Smooth muscle cell (in vitro differentiated cells): ENCODE measurements at regions not wholly inside any gene's neighbourhood (a gene's known extent, or its start where the extent isn't known, plus 50 kb on each side); places are given as distances from the start of the nearest gene placed in this dataset.

ENCODE experiments used
- DNase-seq: peaks from one replicate; lab custom pipeline; 2025; ENCODE audit not compliant: unreplicated experiment; lab: John Stamatoyannopoulos, UW
- H2AFZ ChIP-seq: fragments of 200-600 bp; sonication (generic); 2 replicates; pipeline ENCODE4 v1.6.0; 2016; ENCODE audit warnings: antibody characterized with exemption, low read depth, mild to moderate bottlenecking
- H3F3A ChIP-seq: fragments of 200-600 bp; sonication (generic); 2 replicates; pipeline ENCODE4 v1.6.0; 2017; ENCODE audit warnings: antibody characterized with exemption, low read depth
- H3K27ac ChIP-seq: fragments of 200-600 bp; sonication (generic); 2 replicates; pipeline ENCODE4 v1.5.1; 2016; ENCODE audit warnings: low read depth, mild to moderate bottlenecking
- H3K27me3 ChIP-seq: fragments of 200-600 bp; sonication (generic); 2 replicates; pipeline ENCODE4 v1.6.1; 2016; ENCODE audit warnings: low read depth, mild to moderate bottlenecking
- H3K36me3 ChIP-seq: fragments of 200-600 bp; sonication (generic); 2 replicates; pipeline ENCODE4 v1.5.1; 2016; ENCODE audit warnings: low read depth
- H3K4me1 ChIP-seq: fragments of 200-600 bp; sonication (generic); 2 replicates; pipeline ENCODE4 v1.5.1; 2016; ENCODE audit warnings: low read depth
- H3K4me2 ChIP-seq: fragments of 200-600 bp; sonication (generic); 2 replicates; pipeline ENCODE4 v1.6.0; 2016; ENCODE audit warnings: mild to moderate bottlenecking
- H3K4me3 ChIP-seq: fragments of 200-600 bp; sonication (generic); 2 replicates; pipeline ENCODE4 v1.5.1; 2016; ENCODE audit warnings: mild to moderate bottlenecking
- H3K79me2 ChIP-seq: fragments of 200-600 bp; sonication (generic); 2 replicates; pipeline ENCODE4 v1.6.0; 2016; ENCODE audit warnings: low read depth, mild to moderate bottlenecking
- H3K9ac ChIP-seq: fragments of 200-600 bp; sonication (generic); 2 replicates; pipeline ENCODE4 v1.6.0; 2016; ENCODE audit warnings: low read depth
- H3K9me3 ChIP-seq: fragments of 200-600 bp; sonication (generic); replicated peaks from 2 replicates; pipeline ENCODE4 v1.5.1; 2016; ENCODE audit warnings: low read depth
- H4K20me1 ChIP-seq: fragments of 200-600 bp; sonication (generic); 2 replicates; pipeline ENCODE4 v1.6.0; 2016; ENCODE audit warnings: low read depth
- WGBS: methylation state at CpG from one replicate; pipeline ENCODE4 v1.1.7; 2016; ENCODE audit warnings: low lambda C conversion rate; 5-methylcytosine and 5-hydroxymethylcytosine counted together
- TF ChIP-seq, protein P1 (sequence below): fragments of 200-600 bp; sonication (generic); IDR thresholded peaks from 2 replicates; pipeline ENCODE4 v1.5.1; 2017; ENCODE audit warnings: borderline replicate concordance, mild to moderate bottlenecking, antibody characterized with exemption; ENCODE audit not compliant: insufficient read depth, poor library complexity, severe bottlenecking

DNA sequence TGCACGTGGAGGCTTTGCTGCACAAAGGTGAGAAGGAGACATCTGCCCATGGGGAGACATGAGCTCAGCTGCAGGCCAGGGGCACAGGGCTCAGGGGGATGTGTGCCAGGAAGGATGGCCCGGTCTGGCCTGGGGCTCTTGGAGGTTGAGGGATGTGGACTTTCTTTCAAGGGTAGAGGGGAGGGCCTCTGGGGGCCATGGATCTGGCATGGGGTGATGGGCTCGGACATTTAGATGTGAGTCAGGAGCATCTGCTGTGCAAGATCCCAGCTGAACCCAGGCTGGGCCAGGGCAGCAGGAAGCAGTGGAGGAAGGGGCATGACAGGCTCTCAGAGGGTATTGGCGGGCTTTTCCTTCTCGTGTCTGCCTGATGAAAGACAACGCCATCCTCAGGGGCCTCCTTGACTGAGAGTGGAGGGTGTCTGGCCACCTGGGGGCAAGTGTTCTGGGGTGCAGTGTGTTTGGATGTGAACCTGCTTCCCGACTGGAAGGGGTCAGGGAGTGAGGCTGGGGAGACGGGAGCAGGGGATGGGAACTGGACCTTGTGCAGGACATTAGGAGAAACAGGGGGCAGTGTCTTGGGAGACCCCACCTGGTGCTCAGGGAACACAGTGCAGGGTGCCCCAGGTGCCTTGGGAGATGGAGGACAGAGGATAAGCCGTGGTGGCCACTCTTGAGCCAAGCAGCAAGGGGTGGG is 156.1 kb downstream of the ERMARD start:
- H3K4me3 ChIP-seq: no peak overlapping the region
- no peaks in the 10 kb centered on the region for H3K9me3 ChIP-seq
- H3K36me3 ChIP-seq: no peaks in the 10 kb centered on the region
- H2AFZ ChIP-seq: no peak overlapping the region
- WGBS: 91% methylated on average over 9 of the region's 9 CpGs
- H3K79me2 ChIP-seq: no peaks in the 10 kb centered on the region
- H3K27me3 ChIP-seq: peaks cover 11% of the 10 kb centered on the region
- H3K4me2 ChIP-seq: no peak overlapping the region
- no peak for DNase-seq
- H3K9ac ChIP-seq: no peak overlapping the region
- TF ChIP-seq, protein P1, sequence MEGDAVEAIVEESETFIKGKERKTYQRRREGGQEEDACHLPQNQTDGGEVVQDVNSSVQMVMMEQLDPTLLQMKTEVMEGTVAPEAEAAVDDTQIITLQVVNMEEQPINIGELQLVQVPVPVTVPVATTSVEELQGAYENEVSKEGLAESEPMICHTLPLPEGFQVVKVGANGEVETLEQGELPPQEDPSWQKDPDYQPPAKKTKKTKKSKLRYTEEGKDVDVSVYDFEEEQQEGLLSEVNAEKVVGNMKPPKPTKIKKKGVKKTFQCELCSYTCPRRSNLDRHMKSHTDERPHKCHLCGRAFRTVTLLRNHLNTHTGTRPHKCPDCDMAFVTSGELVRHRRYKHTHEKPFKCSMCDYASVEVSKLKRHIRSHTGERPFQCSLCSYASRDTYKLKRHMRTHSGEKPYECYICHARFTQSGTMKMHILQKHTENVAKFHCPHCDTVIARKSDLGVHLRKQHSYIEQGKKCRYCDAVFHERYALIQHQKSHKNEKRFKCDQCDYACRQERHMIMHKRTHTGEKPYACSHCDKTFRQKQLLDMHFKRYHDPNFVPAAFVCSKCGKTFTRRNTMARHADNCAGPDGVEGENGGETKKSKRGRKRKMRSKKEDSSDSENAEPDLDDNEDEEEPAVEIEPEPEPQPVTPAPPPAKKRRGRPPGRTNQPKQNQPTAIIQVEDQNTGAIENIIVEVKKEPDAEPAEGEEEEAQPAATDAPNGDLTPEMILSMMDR: no peak
- H3F3A ChIP-seq: no peaks in the 10 kb centered on the region
- H4K20me1 ChIP-seq: no peaks in the 10 kb centered on the region
- no peaks in the 10 kb centered on the region for H3K4me1 ChIP-seq
- H3K27ac ChIP-seq: no peak overlapping the region

DNA sequence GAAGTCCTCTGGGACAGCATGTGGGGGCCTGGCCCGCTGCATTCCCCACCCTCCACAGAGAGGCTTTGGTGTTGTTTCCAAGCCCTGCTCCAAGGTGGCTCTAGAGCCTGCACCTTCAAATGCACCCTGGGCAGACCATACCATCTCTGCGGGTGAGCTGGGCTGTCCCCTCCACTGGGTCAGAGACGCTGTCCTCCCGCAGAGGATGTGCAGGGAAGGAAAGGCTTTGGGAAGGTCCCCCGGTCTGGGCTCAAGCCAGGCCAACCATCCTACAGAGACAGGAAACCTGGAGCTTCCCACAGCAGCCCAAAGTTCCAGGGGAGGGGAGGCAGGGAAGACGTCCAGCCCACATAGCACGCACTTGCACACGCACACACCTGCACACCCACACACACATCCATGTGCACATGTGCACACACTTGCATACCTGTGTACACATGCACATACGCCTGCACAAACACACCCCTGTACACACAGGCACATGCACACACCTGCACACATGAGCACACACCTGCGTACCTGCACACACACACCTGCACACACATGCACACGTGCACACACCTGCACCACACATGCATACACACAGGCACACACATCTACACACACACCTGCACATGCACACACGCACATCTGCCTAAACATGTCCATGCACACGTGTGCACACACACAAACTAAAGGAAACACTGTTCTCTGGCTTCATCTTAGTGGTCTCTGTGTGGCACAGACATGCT is 155.4 kb downstream of the ERMARD start:
- TF ChIP-seq, protein P1: no peak
- no peaks in the 10 kb centered on the region for H3K4me1 ChIP-seq
- WGBS: 96% methylated on average over 12 of the region's 13 CpGs

DNA sequence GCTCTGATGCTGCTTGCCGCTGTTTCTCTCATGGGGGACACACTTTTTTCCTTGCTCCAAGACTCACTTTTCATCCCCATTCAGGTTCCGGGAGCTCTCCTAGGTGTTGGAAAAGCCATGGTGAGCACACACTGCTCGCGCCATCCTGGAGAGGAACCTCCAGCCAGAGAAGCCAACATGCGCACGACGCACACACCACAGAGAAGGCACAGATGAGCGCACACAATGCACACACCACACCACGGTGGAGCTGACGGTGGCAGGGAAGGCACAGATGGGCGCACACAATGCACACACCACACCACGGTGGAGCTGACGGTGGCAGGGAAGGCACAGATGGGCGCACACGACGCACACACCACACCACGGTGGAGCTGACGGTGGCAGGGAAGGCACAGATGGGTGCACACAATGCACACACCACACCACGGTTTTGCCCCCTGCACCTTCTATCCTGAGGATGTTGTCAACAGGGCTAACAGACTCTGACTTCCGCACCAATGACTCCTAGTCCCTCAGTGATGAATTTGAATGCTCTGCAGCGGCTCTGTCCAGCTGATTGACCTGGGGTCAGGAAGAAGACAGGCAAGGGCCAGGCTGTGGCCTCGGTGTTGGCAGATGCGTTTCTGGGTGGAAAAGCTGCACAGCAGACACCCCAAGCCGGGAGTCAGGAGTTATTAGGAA is 154.7 kb downstream of the ERMARD start:
- H3K9ac ChIP-seq: no peak overlapping the region
- H2AFZ ChIP-seq: no peak overlapping the region
- no peaks in the 10 kb centered on the region for H3K36me3 ChIP-seq
- H3K4me1 ChIP-seq: no peaks in the 10 kb centered on the region
- H3K27ac ChIP-seq: no peak overlapping the region
- H3K79me2 ChIP-seq: no peaks in the 10 kb centered on the region
- no peaks in the 10 kb centered on the region for H3F3A ChIP-seq
- TF ChIP-seq, protein P1: no peak
- no peaks in the 10 kb centered on the region for H3K9me3 ChIP-seq
- peaks cover 11% of the 10 kb centered on the region for H3K27me3 ChIP-seq
- no peak overlapping the region for H3K4me2 ChIP-seq
- H3K4me3 ChIP-seq: no peak overlapping the region
- WGBS: 93% methylated on average over 24 of the region's 24 CpGs
- no peak for DNase-seq
- H4K20me1 ChIP-seq: no peaks in the 10 kb centered on the region

More for the DNA sequence above, 155.4 kb downstream of the ERMARD start:
- no peaks in the 10 kb centered on the region for H3K36me3 ChIP-seq
- DNase-seq: no peak
- no peak overlapping the region for H3K27ac ChIP-seq
- no peaks in the 10 kb centered on the region for H3K79me2 ChIP-seq
- no peaks in the 10 kb centered on the region for H4K20me1 ChIP-seq
- H3K9ac ChIP-seq: no peak overlapping the region
- H3K4me2 ChIP-seq: no peak overlapping the region
- H3K9me3 ChIP-seq: no peaks in the 10 kb centered on the region
- peaks cover 11% of the 10 kb centered on the region for H3K27me3 ChIP-seq
- H3K4me3 ChIP-seq: no peak overlapping the region
- no peaks in the 10 kb centered on the region for H3F3A ChIP-seq
- H2AFZ ChIP-seq: no peak overlapping the region
